ENCODE measurements at regions not wholly inside any gene's neighbourhood (a gene's known extent, or its start where the extent isn't known, plus 50 kb on each side); places are given as distances from the start of the nearest gene placed in this dataset.

GRCh38 chr3:132229641-132230040 is 87.6 kb upstream of the ACP3 start:
- TF ChIP-seq IRF2 (CRISPR knock-in tag; IDR thresholded peaks at IDR 0.05), result no peak
- no peak for TF ChIP-seq ATF1 (CRISPR knock-in tag; IDR thresholded peaks at IDR 0.05)
- no peak for TF ChIP-seq CBFB (CRISPR knock-in tag; IDR thresholded peaks at IDR 0.05)
- TF ChIP-seq NBN (conservative IDR thresholded peaks at IDR 0.05), result no peak
- TF ChIP-seq ATF3 (CRISPR knock-in tag; IDR thresholded peaks at IDR 0.05), result no peak
- TF ChIP-seq, protein P1, sequence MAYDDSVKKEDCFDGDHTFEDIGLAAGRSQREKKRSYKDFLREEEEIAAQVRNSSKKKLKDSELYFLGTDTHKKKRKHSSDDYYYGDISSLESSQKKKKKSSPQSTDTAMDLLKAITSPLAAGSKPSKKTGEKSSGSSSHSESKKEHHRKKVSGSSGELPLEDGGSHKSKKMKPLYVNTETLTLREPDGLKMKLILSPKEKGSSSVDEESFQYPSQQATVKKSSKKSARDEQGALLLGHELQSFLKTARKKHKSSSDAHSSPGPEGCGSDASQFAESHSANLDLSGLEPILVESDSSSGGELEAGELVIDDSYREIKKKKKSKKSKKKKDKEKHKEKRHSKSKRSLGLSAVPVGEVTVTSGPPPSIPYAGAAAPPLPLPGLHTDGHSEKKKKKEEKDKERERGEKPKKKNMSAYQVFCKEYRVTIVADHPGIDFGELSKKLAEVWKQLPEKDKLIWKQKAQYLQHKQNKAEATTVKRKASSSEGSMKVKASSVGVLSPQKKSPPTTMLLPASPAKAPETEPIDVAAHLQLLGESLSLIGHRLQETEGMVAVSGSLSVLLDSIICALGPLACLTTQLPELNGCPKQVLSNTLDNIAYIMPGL (CRISPR knock-in tag; IDR thresholded peaks at IDR 0.05; ENCODE audit: borderline replicate concordance in 1 of 2, low read depth in 1 of 2), result no peak
- TF ChIP-seq ZNF512 (CRISPR knock-in tag; IDR thresholded peaks at IDR 0.05), result no peak
- TF ChIP-seq, protein P2, sequence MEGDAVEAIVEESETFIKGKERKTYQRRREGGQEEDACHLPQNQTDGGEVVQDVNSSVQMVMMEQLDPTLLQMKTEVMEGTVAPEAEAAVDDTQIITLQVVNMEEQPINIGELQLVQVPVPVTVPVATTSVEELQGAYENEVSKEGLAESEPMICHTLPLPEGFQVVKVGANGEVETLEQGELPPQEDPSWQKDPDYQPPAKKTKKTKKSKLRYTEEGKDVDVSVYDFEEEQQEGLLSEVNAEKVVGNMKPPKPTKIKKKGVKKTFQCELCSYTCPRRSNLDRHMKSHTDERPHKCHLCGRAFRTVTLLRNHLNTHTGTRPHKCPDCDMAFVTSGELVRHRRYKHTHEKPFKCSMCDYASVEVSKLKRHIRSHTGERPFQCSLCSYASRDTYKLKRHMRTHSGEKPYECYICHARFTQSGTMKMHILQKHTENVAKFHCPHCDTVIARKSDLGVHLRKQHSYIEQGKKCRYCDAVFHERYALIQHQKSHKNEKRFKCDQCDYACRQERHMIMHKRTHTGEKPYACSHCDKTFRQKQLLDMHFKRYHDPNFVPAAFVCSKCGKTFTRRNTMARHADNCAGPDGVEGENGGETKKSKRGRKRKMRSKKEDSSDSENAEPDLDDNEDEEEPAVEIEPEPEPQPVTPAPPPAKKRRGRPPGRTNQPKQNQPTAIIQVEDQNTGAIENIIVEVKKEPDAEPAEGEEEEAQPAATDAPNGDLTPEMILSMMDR (CRISPR knock-in tag; IDR thresholded peaks at IDR 0.05), result no peak

All from HepG2 (cell line).